GM18498 (cell line): ENCODE measurements at regions not wholly inside any gene's neighbourhood (a gene's known extent, or its start where the extent isn't known, plus 50 kb on each side); places are given as distances from the start of the nearest gene placed in this dataset.

Experiments used
- ATAC-seq: cut with Tn5 transposase; IDR thresholded peaks from one replicate; pipeline ENCODE4 v1.9.1; 2021; ENCODE audit warnings: mild to moderate bottlenecking, moderate library complexity; ENCODE audit not compliant: unreplicated experiment

DNA sequence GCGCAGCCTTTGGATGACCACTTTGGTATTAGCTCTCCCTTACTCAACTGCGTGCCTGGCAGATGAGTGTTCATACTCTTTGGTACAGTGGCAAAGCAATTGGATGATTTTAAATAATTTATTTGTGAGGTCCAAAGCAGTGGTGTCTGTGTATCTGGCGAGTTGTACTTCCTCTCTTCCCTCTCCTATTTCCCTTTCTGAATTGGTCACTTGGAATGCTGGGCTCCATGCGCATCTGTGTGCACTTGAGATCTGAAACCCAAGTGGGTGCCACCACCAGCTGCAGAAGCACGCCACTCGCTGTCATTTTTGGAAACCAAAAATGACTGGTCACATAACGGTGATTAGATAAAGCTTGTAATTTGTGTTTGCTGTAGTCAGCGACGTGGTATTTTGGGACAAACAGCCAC, 386.0 kb upstream of the KLF4 start:
- peak; percentile 57 for ATAC-seq

DNA sequence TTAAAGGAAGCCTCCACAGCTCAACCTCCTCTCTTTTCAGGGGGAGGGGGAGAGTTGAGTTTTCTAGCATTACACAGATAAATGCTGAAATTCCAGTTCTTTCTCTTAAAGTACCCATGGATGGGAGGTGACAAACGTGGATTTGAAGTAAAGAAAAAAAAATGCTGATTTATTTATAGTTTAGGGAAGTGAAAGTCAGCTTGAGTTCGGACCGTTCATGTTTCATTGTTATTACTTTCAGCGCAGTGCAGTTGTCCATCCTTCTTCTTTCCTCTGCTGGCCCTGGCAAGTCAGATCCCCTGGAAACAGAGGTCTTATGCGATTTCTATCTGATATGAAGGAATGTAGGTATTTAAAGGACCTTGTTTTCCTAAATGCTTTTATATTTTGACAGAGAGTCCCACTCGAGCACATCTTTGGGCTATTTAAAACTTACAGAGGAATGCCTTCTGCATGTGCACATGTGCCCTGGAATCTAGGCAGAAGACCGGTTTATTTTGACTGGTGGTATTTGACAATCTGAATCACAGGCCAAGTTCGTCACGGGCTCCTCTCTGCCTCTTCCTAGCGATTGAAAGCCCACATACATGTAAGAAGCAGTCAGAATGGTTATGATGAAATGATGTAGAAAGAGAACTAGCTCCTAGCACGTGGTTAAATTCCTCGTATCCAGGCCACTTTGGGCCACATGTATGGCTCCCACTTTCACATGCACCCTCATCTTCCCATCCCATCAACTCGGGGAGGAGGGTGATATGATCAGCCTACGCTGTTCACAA, 385.2 kb upstream of the KLF4 start:
- peak; percentile 78 for ATAC-seq

GRCh38 chr9:107874137-107874536, 384.6 kb upstream of the KLF4 start:
- peak; percentile 29 for ATAC-seq

DNA sequence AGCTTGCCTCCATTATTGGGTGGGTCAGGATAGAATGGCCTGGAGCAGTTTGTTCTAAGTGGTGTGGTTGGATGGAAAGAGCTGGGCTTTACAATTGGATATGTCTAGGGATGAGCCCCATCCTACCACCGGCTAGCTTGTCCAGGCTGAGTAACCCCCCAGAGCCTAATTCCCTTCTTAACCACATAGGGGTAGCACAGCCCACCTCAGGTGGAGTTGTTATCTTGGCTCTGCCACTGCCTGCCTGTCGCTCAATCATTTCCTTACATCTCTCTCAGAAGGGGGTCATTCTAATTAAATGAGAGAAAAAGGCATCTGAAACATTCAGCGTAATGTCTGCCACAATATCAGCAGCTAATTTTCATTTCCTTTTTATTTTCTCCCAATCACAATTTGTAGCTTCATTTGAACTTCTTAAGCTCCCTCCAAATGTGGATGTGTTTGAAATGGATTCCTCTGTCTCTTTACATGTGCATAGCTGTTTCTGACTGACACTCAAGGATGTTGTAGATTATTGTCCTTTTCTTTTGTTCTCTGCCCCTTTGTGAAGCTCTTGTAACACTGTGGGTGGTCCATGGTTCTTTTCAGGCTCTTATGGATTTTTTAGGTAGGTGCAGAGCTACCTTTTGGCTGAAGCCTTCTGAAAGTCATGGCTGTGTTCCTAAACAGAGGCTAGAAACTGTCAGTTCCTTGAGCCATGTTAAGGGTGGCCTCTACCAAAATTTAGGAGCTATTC, 383.1 kb upstream of the KLF4 start:
- no peak for ATAC-seq

DNA sequence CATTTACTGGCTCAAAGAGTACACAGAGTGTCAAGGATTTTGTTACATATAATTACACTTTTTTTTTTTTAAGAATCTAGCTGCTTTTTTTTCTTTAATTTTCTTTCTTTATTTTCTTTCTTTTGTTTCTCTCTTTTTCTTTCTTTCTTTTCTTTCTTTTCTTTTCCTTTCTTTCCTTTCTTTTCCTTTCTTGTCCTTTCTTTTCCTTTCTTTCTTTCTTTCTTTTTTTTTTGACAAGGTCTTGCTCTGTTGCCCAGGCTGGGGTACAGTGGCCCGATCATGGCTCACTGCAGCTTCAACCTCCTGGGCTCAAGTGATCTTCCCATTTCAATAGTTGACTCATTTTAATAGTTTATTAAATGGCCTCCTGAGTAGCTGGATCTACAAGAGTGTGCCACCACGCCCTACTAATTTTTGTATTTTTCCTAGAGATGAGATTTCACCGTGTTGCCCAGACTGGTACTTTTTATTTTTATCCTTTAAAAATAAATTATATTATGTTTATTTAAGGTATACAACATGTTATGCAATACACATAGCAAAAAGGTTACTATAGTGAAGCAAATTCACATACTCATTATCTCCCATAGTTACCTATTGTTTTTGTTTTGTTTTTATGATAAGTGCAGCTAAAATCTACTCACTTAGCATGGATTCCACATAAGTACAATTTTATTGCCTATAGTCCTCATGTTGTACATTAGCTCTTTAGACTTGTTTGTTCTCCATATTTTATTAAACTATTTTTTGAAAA, 381.5 kb upstream of the KLF4 start:
- no peak for ATAC-seq

GRCh38 chr9:107870221-107870620, 380.7 kb upstream of the KLF4 start:
- ATAC-seq = no peak

GRCh38 chr9:107869111-107869510, 379.5 kb upstream of the KLF4 start:
- no peak for ATAC-seq

DNA sequence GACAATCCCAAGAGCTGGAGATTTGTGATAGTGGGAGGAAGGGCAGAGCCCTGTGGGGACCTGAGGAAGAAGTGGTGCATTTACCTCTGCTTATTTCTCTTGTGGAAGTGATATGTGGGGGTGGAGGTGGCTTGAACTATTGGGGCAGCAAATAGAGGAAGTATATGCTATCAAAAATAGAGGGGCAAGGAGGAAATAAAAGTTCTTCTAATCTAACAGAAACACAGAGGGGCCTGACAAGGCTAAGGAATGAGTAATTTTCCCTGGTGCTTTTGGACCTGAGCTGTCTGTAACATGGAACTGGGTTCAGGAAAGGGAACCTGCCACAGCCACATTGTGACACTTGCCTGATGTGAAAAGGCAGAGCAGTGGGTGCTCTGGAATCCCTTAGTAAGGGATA, 378.6 kb upstream of the KLF4 start:
- ATAC-seq = no peak

- ATAC-seq = no peak
Observed at GRCh38 chr9:107867738-107868137, 378.2 kb upstream of the KLF4 start.

DNA sequence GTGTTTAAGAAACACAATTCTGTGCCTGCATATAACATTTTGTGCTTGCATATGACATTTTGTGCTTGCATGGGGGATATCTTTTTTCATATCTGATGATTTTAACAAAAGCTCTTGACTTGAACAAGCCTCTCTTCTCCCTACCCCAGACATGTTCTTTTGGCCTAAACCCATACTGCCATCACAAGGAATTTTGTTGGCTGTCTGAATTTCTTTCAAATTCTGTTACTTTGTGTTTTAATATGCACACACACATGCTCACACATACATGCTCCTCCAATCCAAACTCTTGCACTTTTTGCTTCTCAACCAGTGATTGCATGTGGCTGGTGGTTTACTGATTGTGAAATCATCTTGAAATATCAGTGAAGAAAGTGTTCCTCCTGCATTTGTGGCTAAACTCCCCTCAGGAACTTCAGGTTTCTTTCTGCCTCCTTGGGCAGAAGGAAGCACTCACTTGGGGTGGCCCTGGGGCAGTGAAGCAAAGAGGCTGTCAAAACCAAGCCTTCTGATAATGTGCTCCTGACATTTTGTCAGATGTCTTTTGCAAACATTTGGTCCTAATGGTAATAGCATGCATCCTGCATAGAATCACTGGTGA, 377.2 kb upstream of the KLF4 start:
- no peak for ATAC-seq

- ATAC-seq = no peak
Observed at GRCh38 chr9:107863396-107863795, 373.8 kb upstream of the KLF4 start.

- no peak for ATAC-seq
Observed at GRCh38 chr9:107862881-107863280, 373.3 kb upstream of the KLF4 start.

DNA sequence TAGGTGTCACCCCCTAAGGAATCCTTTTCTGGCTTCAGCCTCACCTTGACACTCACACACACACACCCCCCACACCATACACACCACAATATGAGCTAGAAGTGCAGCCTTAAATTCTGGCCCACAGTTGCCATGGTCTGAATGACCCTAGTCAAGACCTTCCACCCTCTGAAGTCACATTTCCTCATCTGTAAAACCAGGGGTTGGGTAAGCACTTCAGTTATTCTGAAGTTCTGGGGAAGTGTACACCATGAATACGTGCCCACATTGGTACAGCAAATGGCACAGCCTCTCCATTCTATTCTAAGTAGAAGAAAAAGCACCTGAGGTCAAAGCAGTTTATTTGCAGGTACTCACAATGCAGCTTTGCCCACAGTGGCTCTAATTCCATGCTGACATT, 372.8 kb upstream of the KLF4 start:
- ATAC-seq = no peak

- ATAC-seq = no peak
Observed at GRCh38 chr9:107861075-107861474, 371.5 kb upstream of the KLF4 start.

GRCh38 chr9:107858260-107858659, 368.7 kb upstream of the KLF4 start:
- ATAC-seq = no peak

- ATAC-seq = no peak
Observed at GRCh38 chr9:107856633-107857032, 367.1 kb upstream of the KLF4 start.

GRCh38 chr9:107855164-107855563, 365.6 kb upstream of the KLF4 start:
- ATAC-seq = no peak

GRCh38 chr9:107853461-107853860, 363.9 kb upstream of the KLF4 start:
- no peak for ATAC-seq

DNA sequence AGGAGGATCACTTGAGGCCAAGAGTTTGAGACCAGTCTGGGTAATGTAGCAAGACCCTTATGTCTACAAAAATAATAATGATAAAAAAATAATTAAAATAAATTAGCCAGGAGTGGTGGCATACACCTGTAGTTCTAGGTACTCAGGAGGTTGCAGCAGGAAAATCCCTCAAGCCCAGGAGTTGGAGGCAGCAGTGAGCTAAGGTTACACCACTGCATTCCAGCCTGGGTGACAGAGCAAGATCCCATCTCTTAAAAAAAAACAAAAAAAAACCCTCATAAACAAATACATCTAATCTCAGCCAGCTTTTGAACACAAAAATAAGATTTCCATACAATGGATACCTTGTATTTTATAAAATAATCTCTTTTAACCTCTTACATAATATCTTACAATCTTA, 363.3 kb upstream of the KLF4 start:
- no peak for ATAC-seq

GRCh38 chr9:107850653-107851052, 361.1 kb upstream of the KLF4 start:
- ATAC-seq = no peak
